ENCODE measurements at regions not wholly inside any gene's neighbourhood (a gene's known extent, or its start where the extent isn't known, plus 50 kb on each side); places are given as distances from the start of the nearest gene placed in this dataset.

- no peak for TF ChIP-seq CTCF (IDR thresholded peaks at IDR 0.05; ENCODE audit: insufficient read depth, low read length, missing control alignments)
- ChIA-PET CTCF (interaction anchor here (1.2 kb wide), 1 partner anchor 216 kb away, joined by 3 read pairs; no protein-coding TSS in a partner anchor), POLR2A (no interaction called here)
- H3K4me3 ChIP-seq (ENCODE audit: low read depth, low read length): no peak overlapping the region
- no peak for DNase-seq (ENCODE audit: low read depth, low spot score)
Measured at GRCh38 chr7:16348251-16348650, 73.1 kb downstream of the CRPPA start.

GRCh38 chr7:16347827-16348192 is 73.5 kb downstream of the CRPPA start:
- POLR2A ChIA-PET: no interaction called here
- TF ChIP-seq CTCF (IDR thresholded peaks at IDR 0.05; ENCODE audit: insufficient read depth, low read length, missing control alignments): no peak
- DNase-seq (ENCODE audit: low read depth, low spot score): no peak
- no peak overlapping the region for H3K4me3 ChIP-seq (ENCODE audit: low read depth, low read length)
- CTCF ChIA-PET: interaction anchor here (1.2 kb wide), 1 partner anchor 217 kb away, joined by 3 read pairs; no protein-coding TSS in a partner anchor

- TF ChIP-seq CTCF (IDR thresholded peaks at IDR 0.05; ENCODE audit: insufficient read depth, low read length, missing control alignments): no peak
- no peak overlapping the region for H3K4me3 ChIP-seq (ENCODE audit: low read depth, low read length)
- DNase-seq (ENCODE audit: low read depth, low spot score): no peak
- ChIA-PET CTCF (no interaction called here), POLR2A (interaction anchor here (1.0 kb wide), 1 partner anchor 81 kb away, joined by 4 read pairs; no protein-coding TSS in a partner anchor)
Measured at GRCh38 chr7:16347066-16347826, 74.1 kb downstream of the CRPPA start.

GRCh38 chr7:16345979-16346958 is 75.1 kb downstream of the CRPPA start:
- TF ChIP-seq CTCF (IDR thresholded peaks at IDR 0.05; ENCODE audit: insufficient read depth, low read length, missing control alignments): no peak
- ChIA-PET CTCF (interaction anchor here (0.6 kb wide), 1 partner anchor 218 kb away, joined by 3 read pairs; no protein-coding TSS in a partner anchor), POLR2A (interaction anchor here (0.9 to 1.0 kb wide), 2 partner anchors 74 to 82 kb away, joined by 4 to 6 read pairs; no protein-coding TSS in a partner anchor)
- peak; percentile 40 for DNase-seq (ENCODE audit: low read depth, low spot score)
- H3K4me3 ChIP-seq (ENCODE audit: low read depth, low read length): no peak overlapping the region

- ChIA-PET CTCF (no interaction called here), POLR2A (no interaction called here)
- no peak for TF ChIP-seq CTCF (IDR thresholded peaks at IDR 0.05; ENCODE audit: insufficient read depth, low read length, missing control alignments)
- DNase-seq (ENCODE audit: low read depth, low spot score): no peak
- H3K4me3 ChIP-seq (ENCODE audit: low read depth, low read length): no peak overlapping the region
Measured at GRCh38 chr7:16344927-16345326, 76.4 kb downstream of the CRPPA start.

- TF ChIP-seq CTCF (IDR thresholded peaks at IDR 0.05; ENCODE audit: insufficient read depth, low read length, missing control alignments): no peak
- CTCF ChIA-PET: no interaction called here
- POLR2A ChIA-PET: no interaction called here
- DNase-seq (ENCODE audit: low read depth, low spot score): no peak
- no peak overlapping the region for H3K4me3 ChIP-seq (ENCODE audit: low read depth, low read length)
Measured at GRCh38 chr7:16343612-16344011, 77.7 kb downstream of the CRPPA start.
